ENCODE measurements at regions not wholly inside any gene's neighbourhood (a gene's known extent, or its start where the extent isn't known, plus 50 kb on each side); places are given as distances from the start of the nearest gene placed in this dataset.

GRCh38 chr4:16438986-16439385 is 212.7 kb upstream of the TAPT1 start:
- TF ChIP-seq CTCF (IDR thresholded peaks at IDR 0.05; ENCODE audit: low read depth, low read length) = no peak
- H3K4me3 ChIP-seq (ENCODE audit: low read depth, low read length) = no peak overlapping the region

- no peak overlapping the region for H3K4me3 ChIP-seq (ENCODE audit: low read depth, low read length)
- no peak for TF ChIP-seq CTCF (IDR thresholded peaks at IDR 0.05; ENCODE audit: low read depth, low read length)
Observed at GRCh38 chr4:16437836-16438235, 211.6 kb upstream of the TAPT1 start.

- TF ChIP-seq CTCF (IDR thresholded peaks at IDR 0.05; ENCODE audit: low read depth, low read length) = no peak
- H3K4me3 ChIP-seq (ENCODE audit: low read depth, low read length) = no peak overlapping the region
Observed at GRCh38 chr4:16431866-16432265, 205.6 kb upstream of the TAPT1 start.

GRCh38 chr4:16418814-16419213 is 192.5 kb upstream of the TAPT1 start:
- TF ChIP-seq CTCF (IDR thresholded peaks at IDR 0.05; ENCODE audit: low read depth, low read length) = no peak
- H3K4me3 ChIP-seq (ENCODE audit: low read depth, low read length) = no peak overlapping the region

- no peak overlapping the region for H3K4me3 ChIP-seq (ENCODE audit: low read depth, low read length)
- no peak for TF ChIP-seq CTCF (IDR thresholded peaks at IDR 0.05; ENCODE audit: low read depth, low read length)
Observed at GRCh38 chr4:16417198-16417597, 190.9 kb upstream of the TAPT1 start.

GRCh38 chr4:16416601-16417000 is 190.3 kb upstream of the TAPT1 start:
- no peak for TF ChIP-seq CTCF (IDR thresholded peaks at IDR 0.05; ENCODE audit: low read depth, low read length)
- no peak overlapping the region for H3K4me3 ChIP-seq (ENCODE audit: low read depth, low read length)

- TF ChIP-seq CTCF (IDR thresholded peaks at IDR 0.05; ENCODE audit: low read depth, low read length) = no peak
Observed at GRCh38 chr4:16415751-16416150, 189.5 kb upstream of the TAPT1 start.

More at GRCh38 chr4:16415751-16416150, 189.5 kb upstream of the TAPT1 start:
- H3K4me3 ChIP-seq (ENCODE audit: low read depth, low read length) = no peak overlapping the region

Data from WI38 (cell line).